ENCODE measurements at regions not wholly inside any gene's neighbourhood (a gene's known extent, or its start where the extent isn't known, plus 50 kb on each side); places are given as distances from the start of the nearest gene placed in this dataset.
A peak's percentile ranks its signal among the peaks of the same experiment; 100 is the strongest.

DNA sequence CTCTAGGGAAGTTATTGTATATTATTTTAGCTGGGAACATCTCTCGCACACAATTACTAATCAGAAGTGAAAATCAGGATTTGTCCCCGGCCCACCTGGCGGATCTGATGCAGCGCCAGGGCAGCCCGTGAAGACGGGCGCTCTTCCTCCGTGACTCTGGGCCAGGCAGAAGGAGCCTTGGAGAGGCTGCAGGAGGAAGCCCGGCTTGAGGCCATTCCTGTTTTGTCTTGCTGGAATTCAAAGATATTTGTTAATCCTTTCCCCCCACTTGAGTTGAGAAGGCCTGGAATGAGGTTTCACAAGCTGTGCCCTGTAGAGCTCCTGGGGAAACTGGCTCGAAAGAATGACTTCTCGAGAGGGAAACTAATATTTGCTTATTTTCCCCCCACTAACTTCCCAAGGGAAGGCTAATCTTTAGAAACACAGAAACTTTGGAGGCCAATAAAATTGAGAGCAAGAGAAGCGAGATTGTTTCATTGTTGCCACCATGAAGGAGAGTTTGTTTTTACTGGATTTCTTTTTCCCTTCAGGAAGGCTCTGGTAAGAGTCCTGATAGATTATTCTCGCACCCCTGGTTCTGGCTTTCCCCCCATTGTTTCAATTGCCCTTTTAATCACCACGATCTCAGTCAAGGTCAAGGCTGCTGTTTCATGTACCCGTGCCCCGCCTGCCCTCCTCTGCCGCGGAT lies 92.8 kb upstream of the SEPTIN5 start:
- DNase-seq (ENCODE audit: low spot score), result no peak

DNA sequence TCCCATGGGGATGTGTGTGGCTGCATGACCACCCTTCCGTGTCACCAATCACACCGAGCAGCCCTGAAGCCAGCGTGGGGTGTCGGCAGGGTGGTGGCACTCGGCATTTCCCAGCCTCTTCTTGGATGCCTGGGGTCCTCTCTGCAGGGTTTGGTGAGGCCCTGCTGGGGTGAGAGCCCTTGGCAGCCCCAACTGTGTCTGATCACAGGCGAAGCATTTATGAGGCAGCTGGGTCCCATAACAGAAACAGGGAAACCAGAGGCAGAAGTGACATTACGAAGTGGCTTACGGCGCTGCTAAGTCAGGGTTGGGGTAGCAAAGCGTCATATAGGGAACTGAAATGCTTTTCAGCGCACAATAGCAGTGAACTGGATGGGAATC lies 92.3 kb upstream of the SEPTIN5 start:
- DNase-seq (ENCODE audit: low spot score), result no peak

DNA sequence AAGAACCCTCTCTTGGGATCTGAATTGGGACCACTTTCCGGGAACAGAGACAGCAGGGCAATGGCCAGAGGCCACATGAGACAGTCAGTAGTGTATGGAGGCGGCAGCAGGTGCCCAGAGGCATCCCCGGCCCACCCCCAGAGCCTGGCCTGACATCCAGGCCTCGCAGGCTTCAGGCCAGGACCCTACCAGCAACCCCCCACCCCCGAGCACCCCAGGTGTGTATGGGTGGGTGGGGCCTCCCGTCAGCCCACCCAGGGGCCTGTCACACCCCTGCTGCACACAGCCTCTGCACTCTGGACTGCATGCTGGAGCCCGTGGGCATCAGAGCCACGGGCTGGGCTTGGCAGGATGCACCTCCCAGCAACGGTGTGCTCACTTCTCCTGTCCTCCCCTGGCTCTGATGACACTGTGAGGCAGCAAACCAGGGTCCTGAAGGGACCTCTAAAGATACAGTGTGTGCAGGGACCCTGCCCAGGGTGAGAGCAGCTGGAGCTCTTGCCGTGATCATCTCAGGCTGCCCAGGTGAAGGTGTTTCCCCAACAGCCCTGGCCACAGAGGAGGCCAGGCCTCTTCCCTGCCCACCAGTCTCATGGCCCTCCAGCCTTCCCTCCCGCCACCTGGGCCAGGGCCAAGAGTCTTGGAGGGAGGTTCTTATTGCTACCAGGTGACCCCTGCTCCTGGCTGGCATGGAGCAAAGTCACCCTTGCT lies 88.8 kb upstream of the SEPTIN5 start:
- no peak for DNase-seq (ENCODE audit: low spot score)

DNA sequence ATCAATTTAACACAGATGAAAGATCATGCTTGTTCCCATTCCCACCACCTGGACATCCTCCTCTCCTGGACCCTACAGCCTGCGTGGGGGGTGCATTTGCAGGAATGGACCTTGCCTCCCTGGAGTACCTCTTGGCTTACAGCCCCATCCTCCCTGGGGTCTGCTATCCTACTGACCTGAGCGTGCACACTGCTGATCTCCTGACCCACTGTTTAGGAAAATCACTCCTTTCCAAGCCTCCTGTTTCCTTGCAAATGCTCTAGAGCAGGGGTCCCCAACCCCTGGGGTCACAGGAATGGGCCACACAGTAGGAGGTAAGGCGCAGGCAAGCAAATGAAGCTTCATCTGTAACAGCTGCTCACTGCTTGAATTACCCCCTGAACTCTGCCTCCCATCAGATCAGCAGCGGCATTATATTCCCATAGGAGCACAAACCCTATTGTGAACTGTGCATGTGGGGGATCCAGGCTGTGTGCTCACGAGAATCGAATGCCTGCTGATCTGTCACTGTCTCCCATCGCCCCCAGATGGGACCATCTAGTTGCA lies 88.2 kb upstream of the SEPTIN5 start:
- no peak for DNase-seq (ENCODE audit: low spot score)

DNA sequence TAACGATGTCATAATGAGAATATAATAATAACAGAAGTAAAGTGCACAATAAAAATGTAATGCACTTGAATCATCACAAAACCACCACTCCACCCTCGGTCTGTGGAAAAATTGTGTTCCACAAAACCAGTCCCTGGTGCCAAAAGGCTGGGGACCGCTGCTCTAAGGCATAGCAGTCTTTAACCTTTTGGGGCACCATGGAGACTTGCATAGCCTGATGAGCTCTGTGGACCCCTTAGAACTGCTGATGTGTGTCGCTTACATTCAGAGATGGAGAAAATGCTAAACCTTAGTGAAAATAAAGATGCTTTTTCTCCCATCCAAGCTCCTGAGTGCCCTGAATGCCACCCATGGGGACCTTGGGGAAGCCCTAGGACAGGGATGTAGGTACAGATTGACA lies 87.6 kb upstream of the SEPTIN5 start:
- no peak for DNase-seq (ENCODE audit: low spot score)

DNA sequence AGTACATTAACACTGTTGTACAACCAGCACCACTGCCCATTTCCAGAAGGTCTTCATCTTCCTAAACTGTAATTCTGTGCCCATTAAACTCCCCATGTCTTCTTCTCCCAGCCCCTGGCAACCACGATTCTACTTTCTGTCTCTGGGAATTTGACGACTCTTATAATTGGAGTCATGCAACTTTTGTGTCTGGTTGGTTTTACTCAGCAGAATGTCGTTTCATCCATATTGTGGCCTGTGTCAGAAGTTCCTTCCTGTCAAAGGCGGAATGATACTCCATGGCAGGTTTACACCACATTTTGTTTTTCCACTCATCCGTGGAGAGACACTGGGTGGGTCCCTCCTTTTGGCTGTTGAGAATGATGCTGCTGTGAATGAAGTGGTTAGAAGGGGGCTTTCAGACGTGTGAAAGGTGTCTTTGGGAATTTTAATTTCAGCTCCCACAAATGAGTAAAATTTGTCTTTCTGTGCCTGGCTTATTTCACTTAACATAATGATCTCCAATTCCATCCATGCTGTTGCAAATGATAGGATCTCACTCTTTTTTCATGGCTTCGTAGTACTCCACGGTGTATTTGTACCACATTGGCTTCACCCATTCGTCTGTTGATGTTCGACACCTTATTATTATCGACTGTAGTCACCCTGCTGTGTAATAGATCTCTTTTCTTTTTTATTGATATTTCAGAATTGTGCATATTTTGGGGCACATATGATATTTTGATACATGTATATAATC lies 86.1 kb upstream of the SEPTIN5 start:
- DNase-seq (ENCODE audit: low spot score), result no peak

DNA sequence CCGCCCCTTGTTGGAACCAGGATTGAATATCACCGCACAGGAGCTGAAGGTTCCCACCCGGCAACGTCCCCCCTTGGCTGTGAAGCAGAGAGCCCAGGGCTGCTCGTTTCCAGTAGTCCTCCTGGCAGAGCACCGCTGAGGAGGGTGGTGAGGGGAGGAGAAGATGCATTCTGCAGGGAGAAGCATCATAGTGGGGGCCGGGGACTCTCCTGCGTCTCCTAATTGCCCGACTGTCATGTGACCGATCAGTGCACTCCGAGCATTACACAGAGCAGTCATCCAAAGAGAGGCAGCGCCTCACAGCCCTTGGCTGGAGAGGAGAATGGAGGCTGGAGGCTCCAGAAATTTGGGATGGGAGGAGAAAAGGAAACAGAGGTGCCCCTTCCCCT lies 85.0 kb upstream of the SEPTIN5 start:
- DNase-seq (ENCODE audit: low spot score), result no peak

DNA sequence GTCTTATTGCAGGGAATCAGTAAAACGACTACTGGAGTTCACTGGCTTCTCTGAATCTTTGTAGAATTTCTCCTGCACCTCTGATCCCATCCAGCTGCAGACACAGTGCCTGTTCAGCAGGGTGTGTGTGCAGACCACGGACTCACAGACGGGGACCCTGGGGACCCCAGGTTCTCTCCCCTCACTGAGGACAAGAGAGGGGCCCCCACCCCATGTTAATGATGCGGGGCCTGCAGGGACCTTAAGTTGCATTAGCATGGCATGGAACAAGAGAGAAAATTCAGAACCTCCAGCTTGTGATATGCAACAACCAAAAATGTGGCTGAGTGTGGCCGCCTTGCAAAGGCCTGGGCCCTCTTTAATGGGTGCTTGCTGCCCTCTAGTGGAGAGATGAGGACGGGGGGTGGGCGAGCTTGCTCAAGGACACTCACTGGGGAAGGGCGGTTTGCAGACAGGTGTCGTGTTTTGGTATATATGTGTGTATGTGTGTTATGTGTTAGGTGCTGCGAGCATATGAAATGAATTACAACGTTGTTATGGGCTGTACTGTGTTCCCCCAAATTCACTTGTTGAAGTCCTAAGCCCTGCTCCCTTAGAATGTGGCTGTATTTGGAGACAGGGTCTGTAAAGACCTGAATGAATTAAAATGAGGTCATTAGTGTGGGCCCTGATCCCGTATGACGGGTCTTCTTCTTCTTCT lies 84.4 kb upstream of the SEPTIN5 start:
- DNase-seq (ENCODE audit: low spot score), result peak; percentile 84

DNA sequence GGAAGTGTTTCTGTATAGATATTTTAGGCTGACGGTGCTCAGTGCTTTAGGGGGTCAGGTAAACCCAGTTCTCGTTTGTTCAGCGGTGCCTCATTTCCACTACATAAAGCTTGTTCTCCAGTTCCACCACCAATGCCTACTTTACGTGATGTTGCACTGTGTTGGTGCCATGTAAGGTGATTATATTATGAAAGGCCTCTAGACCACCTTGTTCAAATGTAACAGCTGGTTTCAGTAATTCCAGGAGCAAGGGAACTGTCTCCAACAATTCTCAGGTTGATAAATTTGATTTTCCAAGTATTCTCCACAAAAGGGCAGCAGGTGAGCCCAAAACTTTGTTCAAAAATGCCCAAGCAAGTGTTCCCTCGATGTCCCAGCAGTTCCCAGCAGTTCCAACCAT lies 83.7 kb upstream of the SEPTIN5 start:
- no peak for DNase-seq (ENCODE audit: low spot score)

DNA sequence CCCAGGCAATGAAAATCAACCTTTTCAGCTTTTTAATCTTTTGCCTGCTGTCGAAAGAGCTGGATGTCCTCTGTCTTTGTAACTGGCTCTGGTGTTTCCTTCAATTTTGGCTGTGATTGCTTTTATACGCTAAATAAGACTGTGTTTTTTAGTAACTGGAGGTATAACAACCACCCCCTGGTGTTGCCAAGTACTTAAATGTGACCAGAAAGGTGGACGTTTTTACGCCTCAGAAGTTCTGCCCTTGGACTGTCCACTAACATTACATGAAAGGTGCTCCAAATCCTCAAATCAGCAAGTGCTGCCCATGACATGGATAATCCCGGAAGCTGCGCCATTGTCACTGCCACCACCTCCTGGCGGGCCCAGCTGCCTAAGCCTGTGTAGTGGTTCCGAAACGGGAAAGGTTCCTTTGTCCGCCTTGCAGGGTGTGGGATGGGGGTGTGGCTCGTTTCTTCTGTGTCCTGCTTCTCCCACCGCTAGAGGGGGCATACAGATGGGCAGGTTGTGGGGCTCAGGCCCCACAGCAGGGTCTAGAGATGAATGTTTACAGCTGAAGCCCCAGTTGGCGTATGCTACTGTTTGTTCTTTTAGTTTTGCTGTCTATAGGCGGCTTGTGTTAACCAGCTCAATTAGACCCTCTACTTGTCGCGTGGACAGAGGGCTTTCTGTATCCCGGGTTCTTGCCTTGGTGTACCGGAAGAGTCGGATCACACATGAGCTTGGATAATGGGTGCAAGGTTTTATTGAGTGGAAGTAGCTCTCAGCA lies 82.2 kb upstream of the SEPTIN5 start:
- no peak for DNase-seq (ENCODE audit: low spot score)

DNA sequence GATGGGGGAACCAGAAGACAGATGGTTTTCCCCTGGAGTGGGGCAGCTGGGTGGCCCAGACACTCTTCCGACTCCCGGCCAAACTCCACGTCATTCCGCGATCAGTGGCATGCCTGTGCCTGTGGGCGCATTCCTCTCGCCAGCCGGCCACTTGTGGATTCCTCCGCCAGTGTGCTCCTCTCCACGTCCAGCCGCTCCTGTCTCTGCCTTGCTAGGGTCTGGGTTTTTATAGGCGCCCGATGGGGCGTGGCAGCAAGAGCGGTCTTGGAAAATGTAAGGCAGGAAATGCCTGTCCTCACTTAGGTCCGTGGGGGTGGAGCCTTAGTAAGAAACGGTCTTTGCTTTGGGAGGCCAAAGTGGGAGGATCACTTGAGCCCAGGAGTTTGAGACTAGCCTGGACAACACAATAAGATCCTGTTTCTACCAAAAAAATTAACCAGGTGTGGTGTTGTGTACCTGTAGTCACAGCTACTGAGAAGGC lies 81.6 kb upstream of the SEPTIN5 start:
- no peak for DNase-seq (ENCODE audit: low spot score)

DNA sequence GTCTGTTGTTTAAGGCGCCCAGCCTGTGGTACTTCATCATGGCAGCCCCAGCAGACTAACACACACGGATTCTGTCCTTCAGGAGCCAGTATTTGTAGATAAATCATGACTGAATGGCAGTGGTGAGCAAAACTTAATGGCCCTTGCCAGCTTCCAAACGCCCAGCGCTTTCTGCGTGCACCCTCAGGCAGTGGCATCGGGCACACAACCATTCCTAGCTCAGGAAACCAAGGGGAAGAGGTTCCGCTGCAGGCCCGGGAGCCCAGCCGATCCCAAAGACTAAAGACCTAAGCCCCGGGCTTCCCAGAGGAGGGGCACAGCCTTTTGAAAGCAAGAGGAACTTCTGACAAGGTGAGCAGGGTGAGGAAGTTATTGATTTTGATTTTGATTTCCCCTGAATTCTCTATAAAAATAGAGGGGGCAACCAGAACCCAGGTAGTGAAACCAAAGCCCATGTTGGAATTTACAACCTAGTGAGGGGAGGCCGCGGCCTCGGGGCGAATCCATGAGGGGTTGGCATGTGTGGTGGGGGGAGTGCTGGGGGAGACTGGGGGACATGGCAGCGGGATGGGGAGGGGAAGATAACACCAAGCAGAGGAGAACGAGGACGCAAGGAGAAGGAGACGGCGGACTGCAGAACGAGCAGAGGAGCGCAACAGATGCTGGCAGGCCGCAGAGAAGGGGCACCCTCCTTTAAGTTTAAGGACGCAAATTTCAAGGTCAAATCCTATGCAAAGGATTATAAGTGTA lies 79.9 kb upstream of the SEPTIN5 start:
- no peak for DNase-seq (ENCODE audit: low spot score)

DNA sequence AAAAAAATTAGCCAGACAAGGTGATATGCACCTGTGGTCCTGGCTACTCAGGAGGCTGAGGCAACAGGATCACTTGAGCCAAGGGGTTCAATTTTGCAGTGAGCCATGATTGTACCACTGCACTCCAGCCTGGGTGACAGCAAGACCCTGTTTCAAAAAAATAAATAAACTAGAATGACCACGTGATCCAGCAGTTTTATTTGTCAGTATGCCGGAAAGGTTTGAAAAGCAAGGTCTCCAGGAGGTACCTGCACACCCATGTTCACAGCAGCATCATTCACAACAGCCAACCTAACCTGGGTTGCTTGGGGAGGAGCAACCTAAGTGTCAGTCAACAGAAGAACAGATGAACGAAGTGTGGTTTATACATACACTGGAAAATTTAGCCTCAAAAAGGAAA lies 78.7 kb upstream of the SEPTIN5 start:
- DNase-seq (ENCODE audit: low spot score), result no peak

DNA sequence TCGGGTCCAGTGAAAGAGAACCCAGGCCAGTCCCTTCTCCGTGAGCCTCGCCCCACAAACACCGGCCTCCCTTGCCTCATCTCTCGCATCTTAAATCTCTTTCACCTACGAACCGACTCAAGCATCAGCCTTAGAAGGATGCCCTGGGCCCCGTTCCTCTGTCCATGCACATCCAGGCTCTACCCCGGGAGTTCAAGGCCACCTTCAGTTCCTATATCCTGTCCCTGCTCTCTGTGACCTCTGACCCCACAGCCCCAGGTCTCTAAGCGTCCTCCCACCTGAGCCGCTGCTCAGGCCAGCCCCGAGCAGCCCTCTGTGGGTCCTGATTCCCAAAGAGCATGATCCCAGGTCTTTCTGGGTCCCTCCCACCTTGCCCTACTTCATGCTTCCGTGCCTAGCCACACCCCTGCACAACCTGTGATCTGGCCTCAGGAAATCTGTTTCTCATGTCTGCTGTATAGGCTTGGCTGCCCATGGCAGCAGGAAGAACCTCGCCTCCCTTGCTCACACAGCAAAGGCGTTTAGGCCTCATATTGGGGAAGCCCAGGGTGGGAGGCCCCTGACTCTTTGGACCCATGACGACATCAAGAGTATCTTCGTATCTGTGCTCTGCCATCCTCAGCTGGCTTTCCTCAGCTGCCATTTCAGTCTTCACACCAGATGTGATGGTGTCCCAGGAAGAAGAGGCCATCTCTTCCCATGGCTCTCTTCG lies 77.5 kb upstream of the SEPTIN5 start:
- DNase-seq (ENCODE audit: low spot score), result no peak

DNA sequence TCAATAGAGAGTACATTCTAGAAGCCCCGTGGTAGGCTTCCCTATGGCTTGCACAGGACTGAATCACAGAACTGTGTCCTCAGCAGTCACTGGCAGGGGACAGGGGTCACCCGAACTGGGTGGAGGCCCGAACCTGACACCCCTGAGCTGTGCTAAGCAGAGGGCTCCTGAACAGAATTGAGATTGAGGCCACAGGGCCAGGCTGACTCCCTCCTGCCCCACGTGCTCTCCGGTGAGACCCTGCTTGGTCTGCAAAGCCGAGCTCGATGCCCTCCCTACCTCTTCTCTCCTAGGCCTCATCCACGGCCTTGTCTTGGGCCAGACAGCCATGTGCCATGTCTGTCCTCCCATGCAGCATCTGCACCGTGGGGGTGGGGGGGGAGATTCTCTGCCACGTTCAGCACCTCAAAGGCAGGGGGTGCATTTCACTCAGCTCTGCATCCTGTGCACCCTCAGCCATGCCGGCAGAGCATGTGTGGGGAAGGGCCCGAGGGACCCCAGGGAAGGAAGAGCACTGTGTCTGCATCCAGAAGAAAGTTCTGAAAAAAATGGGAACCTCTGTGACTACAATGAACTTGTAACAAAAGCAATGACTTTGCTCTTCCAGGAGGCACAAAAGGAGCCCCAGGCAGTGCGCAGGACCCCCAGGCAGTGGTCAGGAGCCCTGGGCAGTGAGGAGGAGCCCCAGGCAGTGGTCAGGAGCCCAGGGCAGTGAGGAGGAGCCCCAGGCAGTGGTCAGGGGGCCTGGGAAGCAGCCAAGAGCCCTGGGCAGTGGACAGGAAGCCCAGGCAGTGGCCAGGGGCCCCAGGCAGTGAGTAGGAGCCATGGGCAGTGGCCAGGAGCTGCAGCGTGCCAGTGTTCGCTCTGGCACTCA lies 76.7 kb upstream of the SEPTIN5 start:
- DNase-seq (ENCODE audit: low spot score), result no peak

DNA sequence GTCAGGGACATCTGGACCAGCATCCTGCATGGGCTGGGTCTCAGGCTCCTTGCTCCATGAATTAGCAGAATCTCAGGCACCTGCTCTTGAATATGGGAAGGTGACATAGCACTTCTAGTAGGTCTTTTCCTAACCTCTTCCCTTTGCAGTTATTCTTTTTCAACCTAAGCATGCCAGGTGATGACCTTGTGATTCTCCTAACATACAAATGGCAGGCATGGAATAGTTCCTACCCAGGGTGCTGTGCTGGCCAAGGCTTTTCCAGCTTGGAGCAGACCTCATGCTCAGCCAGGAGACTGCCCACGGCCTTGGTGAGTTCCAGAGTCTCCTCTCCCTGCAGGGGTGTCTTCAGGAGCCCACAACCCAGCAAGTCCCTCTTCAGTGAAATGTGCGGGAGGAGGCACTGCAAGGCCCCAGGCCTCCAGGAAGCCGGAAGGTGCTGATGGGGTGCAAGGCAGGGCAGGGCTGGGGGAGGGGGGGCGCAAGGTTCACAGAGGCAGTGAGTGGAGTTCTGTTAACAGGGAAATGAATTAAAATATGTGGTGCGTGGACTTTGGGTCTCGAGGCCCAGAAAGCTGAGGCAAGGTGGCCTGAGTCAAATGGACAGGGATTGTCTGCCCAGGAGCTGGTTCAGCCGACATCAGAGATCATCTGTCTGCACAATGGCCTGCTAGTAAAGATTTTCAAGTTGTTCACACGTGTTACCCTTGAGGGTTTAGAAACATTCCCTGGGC lies 75.9 kb upstream of the SEPTIN5 start:
- DNase-seq (ENCODE audit: low spot score), result no peak

DNA sequence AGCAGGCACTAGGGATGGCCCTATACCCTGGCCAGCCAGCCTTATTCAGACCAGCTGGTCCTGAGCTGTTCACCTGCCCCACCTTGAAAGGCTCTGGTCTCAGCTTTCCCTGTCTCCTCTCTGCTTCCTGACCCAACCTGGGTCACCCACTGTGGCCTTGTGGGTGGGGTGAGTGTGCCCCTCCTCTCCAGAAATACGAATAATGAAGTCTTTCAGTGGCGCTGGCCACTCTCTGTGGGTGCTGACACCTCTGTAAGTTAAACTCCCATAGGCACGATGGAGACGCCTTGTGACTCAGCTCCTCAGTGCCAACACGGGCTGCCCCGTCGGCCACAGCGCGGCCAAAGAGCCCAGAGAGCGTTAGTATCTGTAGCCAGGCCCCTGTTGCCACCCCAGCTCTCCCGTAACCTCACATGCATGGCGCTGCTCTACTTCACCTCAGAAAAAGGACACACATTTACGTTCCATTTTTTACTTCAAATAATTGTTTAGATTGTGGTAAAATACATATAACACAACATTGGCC lies 74.6 kb upstream of the SEPTIN5 start:
- no peak for DNase-seq (ENCODE audit: low spot score)

DNA sequence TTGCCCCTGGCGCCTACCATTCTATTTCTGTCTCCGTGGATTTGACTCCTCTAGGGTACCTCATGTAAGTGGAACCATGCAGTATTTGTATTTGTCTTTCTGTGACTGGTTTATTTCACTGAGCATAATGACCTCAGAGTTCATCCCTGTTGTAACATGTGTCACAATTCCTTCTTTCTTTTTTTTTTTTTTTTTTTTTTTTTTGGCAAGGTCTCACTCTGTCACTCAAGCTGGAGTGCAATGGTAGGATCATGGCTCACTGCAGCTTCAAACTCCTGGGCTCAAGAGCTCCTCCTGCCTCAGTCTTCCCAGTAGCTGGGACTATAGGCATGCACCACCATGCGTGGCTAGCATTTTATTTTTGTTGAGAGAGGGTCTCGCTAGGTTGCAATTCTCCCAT lies 74.0 kb upstream of the SEPTIN5 start:
- DNase-seq (ENCODE audit: low spot score), result no peak

Measured in CD4-positive, alpha-beta T cell treated with Interleukin-6 at 100 ng/mL for 8 hours (primary cell).